Thoracic aorta (tissue), 2 donors: ENCODE measurements at regions not wholly inside any gene's neighbourhood (a gene's known extent, or its start where the extent isn't known, plus 50 kb on each side); places are given as distances from the start of the nearest gene placed in this dataset.

Experiments
- ATAC-seq: fragments of 150-250 bp; one replicate; pipeline ENCODE4 v1.8.0; 2017; ENCODE audit warnings: low read depth; ENCODE audit not compliant: insufficient number of reproducible peaks, low FRiP score
- DNase-seq: peaks from one replicate; pipeline ENCODE4 v3.0.0-alpha.2; 2020; ENCODE audit warnings: low spot score
- H3K27ac ChIP-seq, 2 donors: fragments of 200-600 bp; sonication (generic); 1 replicate in 1 of 2; 2 replicates in 1 of 2; pipeline ENCODE4 v1.5.1; 2016; ENCODE audit warnings: mild to moderate bottlenecking in 2 of 2, moderate library complexity in 2 of 2
- H3K27me3 ChIP-seq: fragments of 200-600 bp; sonication (generic); replicated peaks from 2 replicates; pipeline ENCODE4 v1.6.0; 2016; ENCODE audit warnings: mild to moderate bottlenecking; ENCODE audit not compliant: insufficient read depth
- H3K36me3 ChIP-seq: fragments of 200-600 bp; sonication (generic); one replicate; pipeline ENCODE4 v1.5.1; 2016
- H3K4me1 ChIP-seq, 2 donors: fragments of 200-600 bp; sonication (generic); 1 replicate in 1 of 2; 2 replicates in 1 of 2; pipeline versions ENCODE4 v1.5.1 to v1.6.0; 2016; ENCODE audit warnings: low read depth in 2 of 2, mild to moderate bottlenecking in 1 of 2; ENCODE audit not compliant: control insufficient read depth in 1 of 2
- H3K4me3 ChIP-seq: fragments of 200-600 bp; sonication (generic); 2 replicates; pipeline ENCODE4 v1.5.1; 2016; ENCODE audit warnings: mild to moderate bottlenecking
- H3K9me3 ChIP-seq: fragments of 200-600 bp; sonication (generic); 2 replicates; pipeline ENCODE4 v1.5.1; 2016
- TF ChIP-seq, protein P1 (sequence below): fragments of 200-600 bp; sonication (generic); IDR thresholded peaks from one replicate; pipeline ENCODE4 v1.5.1; 2019; ENCODE audit warnings: antibody characterized with exemption

DNA sequence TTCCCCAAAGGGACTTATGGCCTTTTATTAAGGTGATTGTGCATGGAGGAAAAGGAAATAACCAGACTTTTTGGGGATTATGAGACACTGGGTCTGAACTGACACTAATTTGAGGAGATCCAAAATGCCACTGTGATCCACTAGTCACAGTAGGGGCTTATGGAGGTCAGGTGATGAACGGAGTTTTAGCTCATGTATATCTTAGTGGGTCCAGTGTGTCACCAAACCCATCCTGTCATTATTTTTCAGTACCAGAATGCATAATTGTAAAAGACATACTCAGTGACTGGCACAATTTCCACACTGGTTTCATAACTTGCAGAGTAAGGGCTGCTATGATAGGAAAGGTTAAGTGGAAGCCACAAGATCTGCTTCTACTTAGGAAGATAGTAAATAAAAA, 131.3 kb downstream of the RTL3 start:
- DNase-seq (no peak), ATAC-seq (no peak)
- Histone ChIP-seq H3K4me1 (peaks cover 0 to 5% of the 10 kb centered on the region in 2 donors), H3K9me3 (no peaks in the 10 kb centered on the region), H3K36me3 (no peaks in the 10 kb centered on the region), H3K27me3 (no peaks in the 10 kb centered on the region), H3K4me3 (no peak overlapping the region), H3K27ac (no peak overlapping the region)
- TF ChIP-seq, protein P1, sequence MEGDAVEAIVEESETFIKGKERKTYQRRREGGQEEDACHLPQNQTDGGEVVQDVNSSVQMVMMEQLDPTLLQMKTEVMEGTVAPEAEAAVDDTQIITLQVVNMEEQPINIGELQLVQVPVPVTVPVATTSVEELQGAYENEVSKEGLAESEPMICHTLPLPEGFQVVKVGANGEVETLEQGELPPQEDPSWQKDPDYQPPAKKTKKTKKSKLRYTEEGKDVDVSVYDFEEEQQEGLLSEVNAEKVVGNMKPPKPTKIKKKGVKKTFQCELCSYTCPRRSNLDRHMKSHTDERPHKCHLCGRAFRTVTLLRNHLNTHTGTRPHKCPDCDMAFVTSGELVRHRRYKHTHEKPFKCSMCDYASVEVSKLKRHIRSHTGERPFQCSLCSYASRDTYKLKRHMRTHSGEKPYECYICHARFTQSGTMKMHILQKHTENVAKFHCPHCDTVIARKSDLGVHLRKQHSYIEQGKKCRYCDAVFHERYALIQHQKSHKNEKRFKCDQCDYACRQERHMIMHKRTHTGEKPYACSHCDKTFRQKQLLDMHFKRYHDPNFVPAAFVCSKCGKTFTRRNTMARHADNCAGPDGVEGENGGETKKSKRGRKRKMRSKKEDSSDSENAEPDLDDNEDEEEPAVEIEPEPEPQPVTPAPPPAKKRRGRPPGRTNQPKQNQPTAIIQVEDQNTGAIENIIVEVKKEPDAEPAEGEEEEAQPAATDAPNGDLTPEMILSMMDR, result no peak

DNA sequence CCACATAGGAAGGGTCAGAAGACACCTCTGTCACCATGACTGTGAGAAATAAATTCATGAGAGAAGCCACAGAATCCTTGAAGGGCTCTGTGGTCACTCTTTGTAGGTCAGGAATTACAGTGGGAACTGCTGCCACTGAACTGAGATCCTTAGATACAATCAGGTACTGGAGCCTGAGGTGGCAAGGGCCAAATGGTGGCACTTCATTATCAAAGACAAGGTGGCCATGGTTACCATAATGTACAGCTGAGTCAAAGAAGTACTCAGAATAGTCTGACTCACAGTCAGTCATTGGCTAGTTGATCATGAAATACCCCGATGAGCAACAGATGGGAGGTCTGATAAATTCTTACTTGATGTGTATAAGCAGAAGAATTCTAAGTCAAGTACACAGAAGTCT, 131.9 kb downstream of the RTL3 start:
- TF ChIP-seq, protein P1, result no peak
- H3K4me1 ChIP-seq, result peaks cover 0 to 4% of the 10 kb centered on the region in 2 donors
- no peak overlapping the region for H3K4me3 ChIP-seq
- no peak for ATAC-seq
- no peaks in the 10 kb centered on the region for H3K36me3 ChIP-seq
- H3K27ac ChIP-seq, result no peak overlapping the region
- H3K27me3 ChIP-seq, result no peaks in the 10 kb centered on the region
- DNase-seq, result no peak
- no peaks in the 10 kb centered on the region for H3K9me3 ChIP-seq

DNA sequence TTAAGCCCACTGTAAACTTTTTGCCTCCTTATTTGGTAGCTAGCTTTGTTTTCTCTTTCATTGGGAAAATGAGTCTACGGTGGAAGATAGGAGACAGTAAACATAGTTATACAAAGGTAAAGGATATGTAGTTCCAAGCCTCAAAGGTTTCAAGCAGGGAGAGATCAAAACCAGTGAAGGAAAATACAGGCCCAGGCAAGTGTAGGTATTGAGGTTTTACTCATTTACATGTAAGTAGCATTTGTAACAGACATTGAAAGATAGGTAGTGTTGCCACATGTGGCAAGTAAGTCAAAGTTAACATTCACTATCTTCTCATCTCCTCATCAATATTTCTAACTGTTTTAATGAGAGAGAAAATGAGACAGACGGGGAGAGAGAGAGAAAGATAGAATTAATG, 136.5 kb downstream of the RTL3 start:
- no peak overlapping the region for H3K4me3 ChIP-seq
- no peak for ATAC-seq
- TF ChIP-seq, protein P1, result no peak

DNA sequence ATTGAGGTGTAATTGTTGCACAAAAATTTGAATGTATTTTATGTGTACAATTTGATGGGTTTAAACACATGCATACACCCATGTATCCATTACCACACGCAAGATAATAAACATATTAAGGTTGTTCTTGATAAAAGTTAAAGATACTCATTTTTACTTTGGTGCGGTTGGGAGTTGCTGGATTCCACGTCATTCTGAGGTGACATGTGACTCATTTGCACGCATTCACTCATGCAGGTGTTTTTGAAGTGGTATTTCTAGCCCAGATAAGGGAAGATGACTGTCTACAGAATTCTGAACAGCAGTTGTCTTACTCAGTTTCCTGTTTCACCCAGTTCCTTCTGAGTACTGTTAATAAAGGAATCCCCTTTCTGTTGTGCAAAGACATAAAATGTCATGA, 142.0 kb downstream of the RTL3 start:
- Histone ChIP-seq H3K4me1 (peaks cover 0 to 10% of the 10 kb centered on the region in 2 donors), H3K27me3 (no peaks in the 10 kb centered on the region), H3K4me3 (no peak overlapping the region), H3K27ac (no peak overlapping the region), H3K9me3 (no peaks in the 10 kb centered on the region), H3K36me3 (no peaks in the 10 kb centered on the region)
- DNase-seq, result no peak
- TF ChIP-seq, protein P1, result no peak
- no peak for ATAC-seq

More for the DNA sequence above, 136.5 kb downstream of the RTL3 start:
- H3K4me1 ChIP-seq, result no peaks in the 10 kb centered on the region
- no peak overlapping the region for H3K27ac ChIP-seq
- no peak for DNase-seq
- H3K27me3 ChIP-seq, result no peaks in the 10 kb centered on the region
- no peaks in the 10 kb centered on the region for H3K36me3 ChIP-seq
- H3K9me3 ChIP-seq, result no peaks in the 10 kb centered on the region

DNA sequence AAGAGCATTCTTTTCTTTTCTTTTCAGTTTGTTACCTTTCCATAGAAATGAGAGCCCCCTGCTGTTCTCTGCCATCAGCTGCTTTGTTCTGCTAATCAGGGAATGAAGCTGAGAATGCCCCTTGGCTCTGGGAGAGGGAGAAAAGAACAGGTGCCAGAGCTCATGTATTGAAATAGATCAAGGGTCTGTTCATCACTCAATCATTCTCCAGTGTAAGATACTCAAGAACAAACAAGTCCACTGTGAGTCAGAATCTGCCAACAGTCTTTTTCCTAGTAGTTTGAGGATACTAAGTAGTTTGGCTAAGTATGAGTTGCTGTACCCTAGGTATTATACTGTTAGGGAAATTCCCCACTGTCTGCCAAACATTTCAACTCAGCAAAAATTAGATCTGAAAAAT, 144.3 kb downstream of the RTL3 start:
- no peaks in the 10 kb centered on the region for H3K27me3 ChIP-seq
- H3K4me3 ChIP-seq, result no peak overlapping the region
- no peaks in the 10 kb centered on the region for H3K9me3 ChIP-seq
- H3K27ac ChIP-seq, result peak overlapping the region in 1 of 2 donors; percentile 47
- H3K36me3 ChIP-seq, result no peaks in the 10 kb centered on the region
- ATAC-seq, result no peak
- TF ChIP-seq, protein P1, result no peak
- H3K4me1 ChIP-seq, result peaks cover 0 to 10% of the 10 kb centered on the region in 2 donors
- no peak for DNase-seq
